ENCODE measurements at regions not wholly inside any gene's neighbourhood (a gene's known extent, or its start where the extent isn't known, plus 50 kb on each side); places are given as distances from the start of the nearest gene placed in this dataset.

DNA sequence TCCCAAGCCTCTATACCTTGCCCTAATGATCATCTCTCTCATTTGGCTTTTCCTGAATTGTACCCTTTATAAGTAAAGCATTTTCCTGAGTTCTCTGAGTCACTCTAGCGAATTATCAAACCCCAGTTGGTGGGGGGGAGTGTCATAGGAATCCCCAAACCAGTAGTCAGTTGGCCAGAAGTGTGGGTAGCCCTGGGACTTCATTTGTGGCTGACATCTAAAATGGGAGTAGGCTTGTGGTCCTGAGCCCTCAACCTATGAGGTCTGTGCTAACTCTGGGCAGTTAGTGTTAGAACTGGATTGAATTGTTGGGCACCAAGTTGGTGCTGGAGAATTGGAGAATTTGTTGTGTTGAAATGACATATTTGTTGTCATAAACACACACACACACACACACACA, 91.3 kb downstream of the BBS10 start:
- DNase-seq (ENCODE audit: low read depth) = no peak

DNA sequence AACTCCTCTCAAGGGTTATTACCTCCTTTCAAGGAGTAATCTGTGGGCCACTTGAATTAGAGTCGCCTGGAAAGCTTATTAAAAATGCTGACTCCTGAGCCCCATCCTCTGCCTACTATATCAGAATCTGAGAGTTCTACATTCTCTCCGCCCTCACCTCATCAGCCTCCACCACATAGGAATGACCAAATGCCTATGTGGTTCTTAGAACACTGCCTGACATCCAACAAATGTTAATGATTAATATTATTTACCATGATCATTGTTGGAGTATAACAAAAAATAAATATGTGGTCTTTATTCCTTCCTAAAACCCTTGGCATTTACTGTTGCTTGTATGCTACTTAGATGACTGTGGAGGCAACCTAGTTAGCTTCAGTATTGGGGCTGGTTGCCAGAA, 91.9 kb downstream of the BBS10 start:
- no peak for DNase-seq (ENCODE audit: low read depth)

DNA sequence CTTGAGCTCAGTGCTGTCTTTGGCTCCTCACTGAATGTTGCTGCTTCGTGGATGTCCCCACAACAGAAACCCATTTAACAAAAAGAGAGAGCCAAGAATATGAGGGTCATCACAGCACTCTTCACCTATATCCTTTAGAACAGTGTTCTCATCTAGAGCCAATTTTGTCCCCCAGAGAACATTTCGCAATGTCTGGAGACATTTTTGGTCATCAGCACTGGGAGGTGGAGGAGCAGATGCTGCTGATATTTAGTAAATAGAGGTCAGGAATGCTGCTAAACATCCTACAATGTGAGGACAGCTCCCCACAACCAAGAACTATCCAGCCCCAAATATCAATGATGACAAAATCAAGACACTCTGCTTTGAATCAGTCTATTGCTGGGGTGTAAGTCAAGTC, 92.5 kb downstream of the BBS10 start:
- DNase-seq (ENCODE audit: low read depth) = no peak

DNA sequence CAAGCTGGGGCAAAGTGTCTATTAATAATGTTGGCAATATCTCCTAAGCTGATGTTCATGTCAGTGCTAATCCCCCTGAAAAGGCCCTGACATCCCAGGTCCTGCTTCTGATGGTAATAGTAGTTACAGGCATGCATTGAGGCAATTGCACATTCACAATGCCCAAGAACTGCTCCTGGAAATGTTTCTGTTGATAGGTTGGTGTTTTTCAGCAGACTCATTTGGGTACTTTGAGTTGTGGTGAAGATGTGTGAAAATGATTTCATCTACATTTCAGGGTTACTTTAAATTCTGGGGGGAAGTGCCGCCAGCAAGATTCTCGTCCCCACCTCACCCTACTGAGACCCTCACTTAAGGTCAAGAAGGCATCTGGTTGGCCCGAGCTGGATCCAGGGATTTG, 92.9 kb downstream of the BBS10 start:
- DNase-seq (ENCODE audit: low read depth) = no peak

DNA sequence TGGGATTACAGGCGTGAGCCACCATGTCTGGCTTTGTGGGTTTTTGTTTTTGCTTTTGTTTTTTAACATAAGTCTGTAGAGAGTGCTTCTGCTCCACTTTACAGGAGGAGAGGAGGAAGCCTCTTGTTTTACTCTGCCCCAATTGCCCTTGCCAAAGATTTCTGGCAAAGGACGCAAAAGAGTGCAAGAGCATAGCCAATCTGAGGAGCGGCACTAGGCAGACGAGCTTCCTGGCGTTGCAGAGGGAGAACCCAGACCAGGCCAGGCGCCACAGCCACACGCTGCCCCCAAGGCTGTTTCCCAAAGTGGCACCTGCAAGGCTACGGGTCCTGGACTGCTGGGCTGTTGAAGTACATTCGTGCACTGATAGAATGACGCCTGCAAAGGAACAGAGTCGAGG, 96.2 kb downstream of the BBS10 start:
- DNase-seq (ENCODE audit: low read depth) = no peak

DNA sequence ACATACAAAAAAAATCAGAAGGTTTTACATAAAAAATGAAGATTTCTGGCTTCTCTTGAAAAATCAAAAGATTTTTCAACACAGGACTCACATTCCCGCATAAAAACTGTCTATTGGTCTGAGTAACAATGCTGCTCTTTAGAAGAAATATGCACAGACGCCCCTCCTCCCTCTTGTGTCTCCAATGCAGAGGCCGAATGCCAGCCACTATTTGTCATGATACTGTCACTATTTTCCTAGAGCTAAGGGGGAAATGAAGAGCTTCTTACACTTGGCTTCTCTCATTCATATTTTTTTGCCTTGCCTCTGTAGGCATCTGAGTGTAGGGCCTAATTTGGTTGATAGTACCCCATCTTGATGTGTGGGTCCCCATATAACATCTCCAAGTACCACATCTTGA, 98.0 kb downstream of the BBS10 start:
- no peak for DNase-seq (ENCODE audit: low read depth)

DNA sequence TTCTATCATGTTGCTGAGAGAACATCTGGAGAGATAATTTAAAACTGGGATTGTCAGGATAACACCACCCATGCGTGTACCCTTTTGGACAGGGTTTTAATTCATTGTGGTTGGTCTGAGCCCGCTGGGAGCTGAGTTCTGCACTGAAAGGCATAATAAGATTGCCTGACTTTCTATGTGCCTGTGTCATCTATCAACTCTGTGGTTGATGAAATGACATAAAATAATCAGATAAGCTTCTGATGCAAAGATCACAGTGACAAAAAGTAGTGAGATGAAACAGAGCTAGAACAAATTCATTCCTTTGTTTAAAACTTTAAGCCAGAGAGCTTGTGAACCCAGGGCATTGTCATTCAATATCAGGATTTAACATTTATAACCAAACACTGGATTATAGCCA, 98.7 kb downstream of the BBS10 start:
- no peak for DNase-seq (ENCODE audit: low read depth)

DNA sequence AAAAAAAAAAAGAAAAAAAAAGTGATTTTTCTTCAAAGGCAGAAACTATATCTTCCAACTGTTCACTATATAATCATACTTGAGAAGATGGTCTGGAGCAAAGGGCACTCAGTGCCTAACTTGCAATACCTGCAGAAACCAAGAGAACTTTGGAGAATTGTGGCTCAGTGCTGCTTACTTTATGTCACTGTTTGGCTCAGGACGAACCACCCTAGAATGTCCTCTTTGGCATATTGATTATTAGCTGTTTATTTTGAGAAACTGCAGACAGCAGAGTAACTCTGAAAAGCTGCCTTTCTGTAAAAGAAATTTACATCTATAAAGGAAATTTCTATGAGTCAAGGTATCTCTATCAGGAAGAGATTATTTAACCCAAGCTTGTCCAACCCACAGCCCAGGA, 100.2 kb downstream of the BBS10 start:
- DNase-seq (ENCODE audit: low read depth) = no peak

DNA sequence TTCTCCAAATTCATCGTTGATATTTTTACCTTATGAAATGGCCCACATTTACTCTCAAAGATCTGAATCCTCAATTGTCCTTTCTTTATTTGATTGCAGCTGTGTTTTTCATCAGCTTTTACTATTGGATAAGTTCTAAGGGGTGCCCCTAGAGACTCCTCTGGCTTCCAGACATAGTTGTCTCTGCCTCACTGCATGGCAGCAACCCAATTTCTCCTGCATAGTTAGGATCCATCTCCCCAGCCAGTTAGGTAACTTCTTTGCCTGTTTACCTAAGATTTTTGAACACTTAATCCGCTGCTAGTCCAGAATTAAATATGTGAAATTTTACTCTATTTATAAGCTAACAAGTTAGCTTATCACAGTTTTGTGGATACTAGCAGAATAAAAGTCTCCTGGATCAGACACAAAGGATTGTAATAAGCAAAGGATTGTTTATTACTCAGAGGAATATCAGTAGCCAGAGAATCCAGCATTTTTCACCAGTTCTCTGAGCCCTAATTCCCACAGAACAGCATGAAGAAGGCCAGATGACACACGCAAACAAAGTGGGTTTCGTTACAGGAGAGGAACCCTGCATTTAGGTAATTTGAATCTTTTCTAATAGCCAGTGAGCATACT, 101.1 kb downstream of the BBS10 start:
- no peak for DNase-seq (ENCODE audit: low read depth)

DNA sequence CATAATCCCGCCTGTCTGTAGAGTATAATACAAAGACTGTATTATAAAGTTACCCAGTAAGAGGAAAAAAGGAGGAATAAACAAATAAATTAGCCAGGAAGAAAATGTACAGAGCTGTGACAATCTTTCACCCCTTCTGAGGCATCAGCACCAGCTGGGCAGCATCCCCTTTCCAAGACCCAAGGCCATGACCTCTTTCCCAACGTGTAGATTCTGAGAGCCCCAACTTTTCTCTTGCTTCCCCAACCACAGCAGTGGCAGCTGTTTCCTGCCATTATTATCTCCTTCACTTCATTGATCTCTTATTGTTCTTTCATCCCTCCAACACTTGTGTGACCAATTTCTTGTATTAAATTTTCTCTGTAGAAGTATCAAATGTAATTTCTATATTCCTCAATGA, 101.6 kb downstream of the BBS10 start:
- no peak for DNase-seq (ENCODE audit: low read depth)

DNA sequence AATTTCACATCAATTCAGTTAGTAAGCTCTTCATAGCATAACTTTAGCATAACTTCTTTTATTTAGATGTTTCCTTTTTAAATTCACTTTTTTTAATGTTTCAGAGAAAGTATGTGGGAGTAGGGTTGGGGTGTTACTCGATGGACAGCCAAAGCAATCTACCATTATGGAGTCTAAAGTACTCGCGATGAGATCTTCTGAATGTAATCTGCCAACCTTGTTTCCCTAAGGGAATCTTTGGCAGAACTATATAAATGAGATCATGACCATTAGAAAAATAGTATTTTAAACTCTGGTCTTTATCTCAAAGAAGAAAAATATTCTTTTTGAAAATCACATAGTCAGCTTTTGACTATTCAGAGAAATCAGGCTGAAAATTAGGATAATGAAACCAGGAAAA, 103.9 kb downstream of the BBS10 start:
- DNase-seq (ENCODE audit: low read depth) = no peak

DNA sequence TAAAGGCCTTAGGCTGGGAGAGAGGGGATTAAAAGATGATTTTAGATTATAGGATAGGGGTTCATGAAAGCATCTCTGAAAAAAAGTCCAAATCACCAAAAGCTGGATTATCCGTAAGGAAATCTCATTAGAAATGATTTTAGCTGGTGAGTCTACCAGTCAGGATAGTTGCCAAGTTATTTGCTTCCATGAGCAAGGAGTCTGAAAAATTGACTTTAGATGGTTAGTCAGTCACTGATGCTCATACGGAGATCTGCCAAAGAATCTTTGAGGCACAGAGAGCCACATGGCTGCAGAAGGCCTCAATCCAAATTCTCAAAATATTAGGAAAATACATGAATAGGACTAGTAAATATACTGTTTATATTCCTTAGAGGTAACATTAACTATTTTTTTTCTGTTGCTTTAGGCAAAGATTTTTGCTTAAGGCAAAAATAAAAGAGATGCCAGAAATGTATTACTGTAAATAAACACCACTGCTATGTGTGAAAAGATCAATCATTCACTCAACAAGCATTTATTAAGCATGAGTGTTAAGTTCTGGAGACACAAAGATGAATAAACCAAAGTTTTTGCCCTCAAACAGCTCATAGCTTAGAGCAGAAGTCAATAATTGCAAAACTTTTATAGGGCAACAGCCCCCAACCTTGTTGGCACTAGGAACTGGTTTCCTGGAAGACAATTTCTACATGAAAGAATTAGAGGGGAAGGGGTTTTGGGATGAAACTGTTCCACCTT, 105.2 kb downstream of the BBS10 start:
- no peak for DNase-seq (ENCODE audit: low read depth)

DNA sequence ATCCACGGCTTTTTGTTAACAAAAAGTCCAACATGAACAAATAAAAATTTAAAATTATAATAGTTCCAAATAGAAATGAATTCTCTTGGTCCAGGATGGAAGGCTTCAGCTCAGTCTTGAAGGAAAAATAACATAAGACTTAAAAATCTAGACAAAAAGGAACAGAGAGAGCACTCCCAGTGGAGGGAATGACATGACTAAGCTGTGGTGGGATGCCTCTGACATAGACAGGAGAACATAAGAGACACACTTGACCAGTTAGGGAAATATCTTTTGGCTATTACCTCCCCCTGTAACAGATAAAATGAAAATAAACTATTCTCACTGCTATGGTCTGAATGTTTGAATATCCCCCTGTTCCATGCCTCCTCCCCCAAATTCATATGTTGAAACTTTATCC, 106.8 kb downstream of the BBS10 start:
- DNase-seq (ENCODE audit: low read depth) = no peak

DNA sequence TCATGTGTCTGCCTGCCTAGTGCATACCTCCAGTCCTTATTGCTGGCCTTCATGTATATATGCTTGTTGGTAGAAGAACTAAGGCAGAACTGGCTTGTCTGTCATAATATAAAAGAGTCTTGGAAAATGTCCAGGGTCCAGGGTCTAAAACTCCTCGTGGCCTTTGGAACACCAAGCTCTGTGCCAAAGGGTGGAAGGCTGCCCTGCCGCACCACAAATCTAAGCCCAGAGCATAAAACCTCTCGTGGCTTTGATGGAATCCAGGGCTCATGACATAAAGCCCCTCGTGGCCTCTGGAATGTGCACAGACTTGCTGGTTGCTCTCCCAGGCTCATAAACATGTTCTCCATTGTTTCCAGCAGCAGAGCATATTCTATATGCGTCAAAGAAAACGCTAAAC, 107.9 kb downstream of the BBS10 start:
- no peak for DNase-seq (ENCODE audit: low read depth)

DNA sequence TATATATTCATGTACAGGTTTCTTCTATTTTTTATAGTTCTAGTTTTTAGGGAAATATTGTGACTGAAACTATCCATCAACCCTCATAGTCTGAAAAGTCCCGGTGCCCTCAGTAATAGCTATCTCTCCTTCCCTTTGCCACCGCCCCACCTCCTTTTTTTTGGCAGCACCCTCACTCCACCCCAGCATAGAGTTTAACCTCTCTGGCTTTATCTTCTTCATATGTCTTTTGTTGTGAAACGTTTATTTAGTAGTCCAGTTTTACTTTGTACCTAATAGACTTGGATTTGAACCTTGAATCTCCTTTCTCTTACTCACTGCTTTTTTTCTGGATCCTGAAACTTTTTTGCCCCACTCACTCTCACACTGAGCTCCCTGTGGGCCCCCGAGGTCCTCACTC, 109.5 kb downstream of the BBS10 start:
- DNase-seq (ENCODE audit: low read depth) = no peak

DNA sequence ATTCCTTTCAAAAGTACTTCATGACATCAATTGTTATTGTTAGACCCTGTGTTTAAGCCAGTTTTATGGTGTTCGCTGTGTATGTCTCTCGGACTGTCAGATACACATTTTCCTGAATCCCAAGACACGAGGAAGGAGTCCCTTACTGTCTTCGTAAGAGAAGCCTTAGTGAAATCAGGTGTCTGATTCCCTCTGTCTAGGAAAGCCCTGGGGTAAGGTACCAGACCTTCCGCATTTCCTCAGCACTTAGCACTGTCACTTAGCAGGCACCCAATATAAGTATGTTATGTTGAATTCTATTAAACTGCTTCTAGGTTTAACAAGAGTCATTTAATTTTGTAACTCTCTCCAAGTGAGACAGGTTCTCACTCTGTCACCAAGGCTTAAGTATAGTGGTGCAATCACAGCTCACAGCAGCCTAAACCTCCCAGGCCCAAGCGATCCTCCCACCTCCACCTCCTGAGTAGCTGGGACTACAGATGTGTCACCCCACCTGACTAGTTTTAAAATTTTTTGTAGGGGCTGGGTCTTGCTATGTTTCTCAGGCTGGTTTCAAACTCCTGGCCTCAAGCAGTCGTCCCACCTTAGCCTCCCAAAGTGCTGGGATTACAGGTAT, 111.0 kb downstream of the BBS10 start:
- DNase-seq (ENCODE audit: low read depth) = no peak

DNA sequence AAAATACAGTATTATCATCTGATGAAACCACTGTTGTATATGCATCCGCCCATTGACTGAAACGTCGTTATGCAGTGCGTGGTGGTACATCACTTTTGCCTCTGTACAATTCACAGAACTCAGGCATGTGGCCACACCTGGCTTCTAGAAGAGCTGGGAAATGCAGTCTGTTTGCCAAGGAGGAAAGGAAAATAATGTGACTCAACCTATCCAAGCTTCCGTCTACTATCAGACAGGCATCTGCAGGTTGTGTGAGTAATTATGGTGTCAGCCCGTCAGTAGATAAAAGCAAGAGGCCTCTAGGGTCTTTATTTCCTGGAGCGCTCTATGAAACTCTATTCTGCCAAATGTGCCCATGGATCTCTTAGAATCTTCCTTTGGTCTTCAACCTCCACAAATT, 111.6 kb downstream of the BBS10 start:
- DNase-seq (ENCODE audit: low read depth) = no peak

DNA sequence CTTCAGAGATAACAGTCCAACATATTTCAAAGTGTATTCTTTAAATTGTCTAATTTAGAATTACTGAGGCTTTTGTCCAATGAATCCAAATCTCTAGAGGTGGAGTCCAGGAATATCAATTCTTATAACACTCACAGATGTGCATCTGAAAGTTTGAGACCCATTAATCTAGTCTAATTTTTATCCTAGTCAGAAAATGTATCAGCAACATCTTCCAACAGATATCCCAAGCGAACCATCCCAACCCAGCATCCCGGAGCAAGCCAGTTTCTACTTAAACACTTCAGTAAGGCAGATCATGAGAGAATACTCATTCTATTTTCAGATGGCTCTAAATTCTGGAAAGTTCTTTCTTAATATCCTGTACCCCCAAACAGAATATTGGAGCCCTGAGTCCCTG, 113.5 kb downstream of the BBS10 start:
- DNase-seq (ENCODE audit: low read depth) = no peak

DNA sequence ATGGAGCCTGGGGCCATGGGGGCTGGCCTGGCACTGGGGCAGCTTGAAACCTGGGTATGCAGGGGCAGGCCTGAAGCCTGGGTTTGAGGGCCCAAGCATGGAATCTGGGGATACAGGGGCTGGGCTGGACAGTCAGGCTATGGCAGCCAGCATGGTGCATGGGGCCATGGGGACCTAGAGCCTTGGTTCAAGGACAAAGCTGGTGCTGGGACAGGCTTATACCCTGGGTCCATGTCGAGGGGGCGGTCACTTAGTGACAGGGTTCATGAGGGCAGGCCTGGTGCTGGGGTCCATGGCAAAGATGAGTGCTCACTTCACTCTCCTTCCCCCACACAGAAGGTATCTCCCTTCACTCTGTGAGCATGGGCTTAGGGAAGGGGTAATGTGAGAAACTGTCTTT, 116.2 kb downstream of the BBS10 start:
- no peak for DNase-seq (ENCODE audit: low read depth)

DNA sequence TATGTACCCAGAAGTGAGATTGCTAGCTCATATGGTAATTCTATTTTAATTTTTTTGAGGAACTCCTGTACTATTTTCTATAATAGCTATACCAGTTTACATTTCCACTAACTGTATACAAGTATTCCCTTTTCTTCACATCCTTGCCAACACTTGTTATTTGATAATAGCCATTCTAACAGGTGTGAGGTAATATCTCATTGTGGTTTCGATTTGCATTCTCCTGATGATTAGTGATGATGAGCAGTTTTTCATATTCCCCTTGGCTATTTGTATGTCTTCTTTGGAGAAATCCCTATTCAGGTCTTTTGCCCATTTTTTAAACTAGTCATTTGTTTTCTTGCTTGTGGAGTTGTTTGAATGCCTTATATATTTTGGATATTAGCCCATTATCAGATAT, 121.3 kb downstream of the BBS10 start:
- no peak for DNase-seq (ENCODE audit: low read depth)

DNA sequence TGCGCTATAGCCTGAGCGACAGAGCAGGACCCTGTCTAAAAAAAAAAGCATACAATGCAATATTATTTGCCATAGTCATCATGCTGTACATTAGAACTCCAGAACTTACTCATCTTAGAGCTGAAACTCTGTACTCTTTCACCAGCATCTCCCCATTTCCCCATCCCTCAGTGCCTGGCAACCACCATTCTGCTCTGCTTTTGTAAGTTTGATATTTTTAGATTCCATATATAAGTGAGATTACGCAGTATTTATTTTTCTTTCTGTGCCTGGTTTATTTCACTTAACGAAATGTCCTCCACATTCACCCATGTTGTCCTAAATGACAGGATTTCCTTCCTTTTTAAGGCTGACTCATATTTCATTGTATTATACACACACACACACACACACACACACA, 121.8 kb downstream of the BBS10 start:
- no peak for DNase-seq (ENCODE audit: low read depth)

DNA sequence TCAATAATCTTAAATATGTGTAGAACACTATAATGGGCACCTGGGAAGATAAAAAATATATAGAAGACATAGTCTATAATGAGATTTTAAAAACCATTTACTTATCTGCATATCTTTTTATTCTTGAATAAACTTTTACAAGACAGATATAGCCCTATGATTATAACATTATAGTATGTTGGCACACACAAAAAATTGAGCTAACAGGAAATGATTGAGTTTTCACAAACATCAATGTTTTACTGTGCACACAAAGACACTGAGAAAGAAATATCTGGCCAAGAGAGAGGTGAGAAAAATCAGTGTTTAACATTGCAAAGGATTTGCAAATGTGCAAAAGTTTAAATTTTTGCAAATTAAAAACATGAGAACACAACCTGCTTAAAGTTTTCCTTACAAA, 124.3 kb downstream of the BBS10 start:
- DNase-seq (ENCODE audit: low read depth) = no peak

DNA sequence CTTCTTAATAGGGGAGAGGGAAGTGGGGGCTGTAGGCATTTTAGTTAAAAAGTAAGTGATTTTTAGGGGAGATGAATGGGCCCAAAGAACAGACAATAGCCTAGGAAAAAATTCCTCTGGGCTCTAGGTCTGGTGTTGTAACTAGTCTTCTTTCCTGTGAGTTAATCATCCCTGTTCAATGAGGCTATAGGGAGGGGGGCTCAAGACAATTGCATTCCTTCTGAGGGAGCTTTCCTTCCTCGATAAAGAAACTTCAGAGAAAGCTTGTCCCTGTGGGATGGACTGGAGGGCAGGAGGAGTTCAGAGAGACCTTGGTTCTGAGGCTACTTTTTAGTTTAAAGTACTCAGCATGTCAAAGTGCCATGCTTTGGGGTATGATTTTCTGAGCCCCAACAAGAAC, 127.2 kb downstream of the BBS10 start:
- DNase-seq (ENCODE audit: low read depth) = no peak

DNA sequence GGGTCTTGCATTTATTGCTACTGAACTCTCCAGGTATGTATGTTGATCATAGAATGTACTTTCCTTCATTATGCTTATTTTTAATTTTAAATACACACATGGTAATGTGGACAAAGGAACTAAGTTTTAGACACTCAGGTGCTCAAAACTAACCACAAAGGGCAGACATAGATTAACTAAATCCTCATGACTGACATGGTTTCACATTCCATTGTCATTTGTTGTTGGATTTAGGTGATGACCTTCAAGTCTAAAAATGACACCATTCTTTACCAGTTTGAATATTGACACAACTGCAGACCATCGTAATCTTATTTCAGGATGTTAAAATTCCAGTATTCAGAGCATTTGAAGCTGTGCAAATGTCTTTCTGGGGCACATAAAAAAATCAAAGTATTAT, 128.4 kb downstream of the BBS10 start:
- no peak for DNase-seq (ENCODE audit: low read depth)

Data from activated T-helper 1 cell treated with Interleukin-2 at 50 U/mL for 16 hours (primary cell).